Activated CD8-positive, alpha-beta memory T cell treated with anti-CD3 and anti-CD28 coated beads, Interleukin-2, amount 50 U/mL, for 48 hours (primary cell): ENCODE measurements at regions not wholly inside any gene's neighbourhood (a gene's known extent, or its start where the extent isn't known, plus 50 kb on each side); places are given as distances from the start of the nearest gene placed in this dataset.

Source experiments
- DNase-seq: peaks from one replicate; pipeline ENCODE4 v3.0.0-alpha.2; 2020

GRCh38 chr2:42849311-42849710, 56.9 kb upstream of the HAAO start:
- no peak for DNase-seq

DNA sequence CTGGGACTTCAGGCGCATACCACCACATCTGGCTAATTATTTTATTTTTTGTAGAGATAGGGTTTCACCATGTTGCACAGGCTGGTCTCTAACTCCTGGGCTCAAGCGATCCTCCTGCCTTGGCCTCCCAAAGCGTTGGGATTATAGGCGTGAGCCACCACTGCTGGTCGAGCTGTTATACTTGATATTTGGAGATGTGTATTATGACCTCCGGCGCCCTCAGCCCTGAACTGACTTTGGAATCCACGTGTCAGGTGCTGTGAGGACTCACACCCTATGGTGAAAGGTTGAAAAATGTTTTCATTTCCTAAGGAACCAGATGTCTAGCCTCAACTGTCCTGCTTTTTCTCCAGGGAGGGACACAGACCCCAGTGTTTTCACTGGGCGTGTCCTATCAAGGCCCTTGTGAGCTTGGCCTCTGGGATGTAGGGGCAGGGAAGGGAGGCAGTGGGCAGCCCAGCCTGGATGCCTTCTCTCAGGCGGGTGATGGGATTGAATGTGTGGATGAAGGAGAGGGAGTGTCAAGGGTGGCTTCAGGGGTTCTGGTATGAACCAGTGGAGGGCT, 56.4 kb upstream of the HAAO start:
- no peak for DNase-seq

DNA sequence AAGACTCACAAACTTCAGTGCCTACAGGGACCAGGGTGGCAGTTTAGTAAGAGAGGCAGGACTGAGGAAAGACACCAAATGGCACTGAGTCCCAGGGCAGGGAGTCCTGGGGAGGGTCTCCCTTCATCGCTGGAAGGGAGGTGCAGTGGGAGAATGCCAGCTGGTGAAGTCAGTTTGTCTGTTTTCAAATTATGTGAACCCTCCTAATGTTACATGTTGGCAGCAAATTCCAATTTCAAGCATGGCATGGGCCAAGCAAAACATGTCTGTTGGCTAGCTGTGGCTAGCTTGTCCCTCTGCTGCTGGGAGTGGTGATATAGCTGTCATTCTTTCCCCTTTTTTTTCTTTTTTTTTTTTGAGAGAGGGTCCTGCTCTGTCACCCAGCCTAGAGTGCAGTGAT, 55.9 kb upstream of the HAAO start:
- DNase-seq = no peak

DNA sequence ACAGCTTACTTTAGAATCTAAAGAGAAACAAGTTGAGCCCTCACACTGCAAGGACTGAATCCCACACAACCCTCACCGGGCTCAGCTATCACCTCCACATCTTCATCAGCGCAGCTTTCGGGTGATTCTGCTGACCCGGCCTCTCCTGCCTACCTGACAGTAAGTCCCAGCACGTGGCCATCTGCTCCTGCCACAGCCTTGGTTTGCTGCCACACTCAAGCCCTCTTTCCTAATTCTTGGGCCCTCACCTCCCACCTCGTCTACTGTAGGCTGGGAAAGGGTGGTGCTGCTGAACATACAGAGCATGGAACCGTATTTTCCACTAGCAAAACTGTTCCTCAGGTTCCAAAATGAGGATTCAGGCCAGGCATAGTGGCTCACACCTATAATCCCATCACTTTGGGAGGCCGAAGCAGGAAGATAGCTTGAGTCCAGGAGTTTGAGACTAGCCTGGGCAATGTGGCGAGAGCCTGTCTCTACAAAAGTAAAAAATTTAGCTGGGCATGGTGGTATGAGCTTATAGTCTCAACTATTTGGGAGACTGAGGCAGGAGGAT, 55.3 kb upstream of the HAAO start:
- no peak for DNase-seq

GRCh38 chr2:42846932-42847595, 54.7 kb upstream of the HAAO start:
- DNase-seq = no peak

DNA sequence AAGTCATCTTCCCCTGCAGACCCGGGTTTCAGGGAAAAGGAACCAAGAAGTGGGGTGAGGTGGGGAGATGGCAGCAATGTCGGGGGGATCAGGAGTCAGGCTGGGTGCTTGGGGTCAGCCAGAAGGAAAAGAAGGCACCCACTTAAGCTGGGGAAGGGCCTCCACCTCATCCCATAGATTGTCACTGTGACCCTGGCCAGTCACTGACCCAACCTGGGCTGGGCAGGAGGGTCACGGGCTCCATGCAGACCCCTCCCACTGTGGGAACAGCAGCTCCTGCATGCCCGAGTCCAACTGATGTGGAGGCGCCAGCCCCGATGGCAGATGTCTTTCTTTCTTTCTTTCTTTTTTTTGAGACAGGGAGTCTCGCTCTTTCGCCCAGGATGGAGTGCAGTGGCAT, 53.6 kb upstream of the HAAO start:
- no peak for DNase-seq

- no peak for DNase-seq
Measured at GRCh38 chr2:42844901-42845821, 52.8 kb upstream of the HAAO start.

DNA sequence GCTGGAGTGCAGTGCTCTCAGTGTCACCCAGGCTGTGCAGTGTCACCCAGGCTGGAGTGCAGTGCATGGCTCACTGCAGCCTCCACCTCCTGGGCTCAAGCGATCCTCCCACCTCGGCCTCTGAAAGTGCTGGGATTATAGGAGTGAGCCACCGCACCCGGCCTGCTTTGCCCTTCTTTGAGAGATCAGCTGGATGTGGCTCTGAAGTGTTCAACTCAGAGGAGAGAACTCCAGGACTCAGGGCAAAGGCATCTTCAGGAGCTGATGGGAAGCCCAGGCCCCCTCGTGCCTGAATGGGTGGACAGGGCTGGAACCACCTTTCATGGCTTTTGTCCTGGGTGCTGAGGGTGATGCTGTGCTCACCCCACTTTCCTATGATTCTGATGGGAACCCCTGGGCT, 52.0 kb upstream of the HAAO start:
- no peak for DNase-seq

GRCh38 chr2:42843611-42844010, 51.2 kb upstream of the HAAO start:
- no peak for DNase-seq

DNA sequence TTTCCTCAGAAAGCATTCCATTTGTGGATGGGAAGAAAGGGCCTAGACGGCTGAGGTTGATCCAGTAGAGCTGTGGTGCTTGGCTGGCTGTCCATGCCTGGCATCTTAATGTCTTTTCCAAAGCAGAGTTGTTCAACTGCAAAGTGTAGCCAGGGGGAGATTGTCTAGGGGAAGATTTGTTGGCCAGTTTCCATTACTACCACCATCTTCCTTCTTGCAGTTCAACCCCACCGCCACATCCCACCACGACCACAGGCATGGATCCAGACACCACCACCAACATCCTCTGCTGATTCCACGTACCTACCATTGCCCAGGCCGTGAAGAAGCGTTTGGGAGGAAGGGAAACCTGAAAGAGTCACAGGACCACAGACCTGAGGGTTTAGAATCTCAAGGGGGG, 50.7 kb upstream of the HAAO start:
- DNase-seq = no peak

DNA sequence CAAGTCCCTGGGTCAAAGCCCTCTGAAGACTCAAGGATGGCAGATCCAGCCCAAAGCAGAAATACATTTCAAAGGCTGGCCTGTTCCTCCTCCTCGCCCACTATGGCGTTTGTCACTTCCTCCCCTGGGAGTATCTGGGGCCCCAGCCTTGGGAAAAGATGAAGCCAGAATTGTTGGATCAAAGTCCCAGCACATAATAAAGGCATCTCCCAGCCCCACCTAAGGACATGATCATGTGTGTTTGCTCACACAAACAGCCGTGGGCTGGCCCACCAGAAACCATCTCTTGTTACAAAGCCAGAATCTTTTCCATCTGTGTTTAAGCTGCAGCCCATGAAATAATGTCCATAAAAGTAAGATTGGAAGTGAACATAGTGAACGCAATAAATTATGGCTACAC, 50.1 kb upstream of the HAAO start:
- DNase-seq = no peak
